ENCODE measurements at regions not wholly inside any gene's neighbourhood (a gene's known extent, or its start where the extent isn't known, plus 50 kb on each side); places are given as distances from the start of the nearest gene placed in this dataset.
"Not testable (repeated sequence)": the region's sequence is repeated elsewhere in the genome, so short reads cannot be mapped to it uniquely, and the experiment has no call there.

DNA sequence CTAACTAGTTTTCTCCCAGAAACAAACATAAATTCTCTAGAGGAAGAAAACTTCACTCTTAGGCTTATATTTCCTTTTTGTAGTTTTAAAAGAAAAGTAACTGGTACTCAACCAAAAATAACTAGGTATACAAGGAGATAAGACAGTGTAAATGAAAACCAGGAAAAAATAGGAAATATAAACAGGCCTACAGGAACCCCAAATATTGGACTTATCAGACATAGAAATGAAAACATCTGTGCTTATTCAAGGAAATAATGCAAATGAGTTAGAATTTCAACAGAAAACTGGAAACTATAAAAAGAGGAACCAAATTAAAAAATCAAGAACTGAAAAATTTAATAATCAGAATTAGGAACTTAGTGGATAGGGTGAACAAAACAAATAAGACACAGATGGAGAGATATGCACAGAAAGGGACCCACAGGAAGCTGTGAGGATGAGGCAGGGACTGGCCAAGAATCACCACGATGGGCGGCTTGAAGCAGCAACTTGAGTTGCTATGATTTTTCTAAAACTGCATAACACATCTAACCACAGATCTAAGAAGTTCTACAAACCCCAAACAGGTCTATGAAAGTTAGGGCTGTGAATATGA lies 67.5 kb upstream of the ACTRT2 start:
- H3K9me3 ChIP-seq (replicated peaks in 1 of 11): peaks cover 59 to 73% (median 66%) of the 10 kb centered on the region in 11 experiments
- H3K36me3 ChIP-seq: no peaks in the 10 kb centered on the region; a peak in 2 of 22 replicates
- H4K20me1 ChIP-seq: peaks cover 0 to 6% (median 0%) of the 10 kb centered on the region in 11 experiments; a peak in 2 of 22 replicates
- no peak overlapping the region for H3K4me3 ChIP-seq
- peak overlapping the region in 6 of 11 experiments; percentile 18 to 64 (median 40); a peak in 12 of 22 replicates for H3K4me2 ChIP-seq
- H3K4me1 ChIP-seq: peaks cover 16 to 78% (median 45%) of the 10 kb centered on the region in 10 experiments
- H3K27me3 ChIP-seq: peaks cover 1 to 11% (median 6%) of the 10 kb centered on the region in 11 experiments; a peak in 14 of 22 replicates
- H3K9ac ChIP-seq: no peak overlapping the region
- H3K27ac ChIP-seq: peak overlapping the region in 9 of 11 experiments; percentile 1 to 63 (median 42); a peak in 11 of 22 replicates
- TF ChIP-seq Cebpa-rat (IDR thresholded peaks at IDR 0.05): no peak

DNA sequence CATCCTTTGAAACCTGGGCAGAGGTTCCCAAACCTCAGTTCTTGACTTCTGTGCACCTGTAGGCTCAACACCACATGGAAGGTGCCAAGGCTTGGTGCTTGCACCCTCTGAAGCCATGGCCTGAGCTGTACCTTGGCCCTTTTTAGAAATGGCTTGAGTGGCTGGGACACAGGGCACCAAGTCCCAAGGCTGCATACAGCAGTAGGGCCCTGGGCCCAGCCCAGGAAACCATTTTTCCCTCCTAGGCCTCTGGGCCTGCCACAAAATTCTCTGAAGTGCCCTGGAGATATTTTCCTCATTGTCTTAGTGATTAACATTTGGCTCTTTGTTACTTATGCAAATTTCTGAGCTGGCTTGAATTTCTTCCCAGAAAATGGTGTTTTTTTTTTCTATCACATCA lies 65.6 kb upstream of the ACTRT2 start:
- peaks cover 0 to 7% (median 0%) of the 10 kb centered on the region in 11 experiments; a peak in 7 of 22 replicates for H3K27me3 ChIP-seq
- H3K9me3 ChIP-seq (replicated peaks in 1 of 11): peaks cover 66 to 86% (median 74%) of the 10 kb centered on the region in 11 experiments
- peaks cover 0 to 61% (median 28%) of the 10 kb centered on the region in 10 experiments; a peak in 16 of 20 replicates for H3K4me1 ChIP-seq
- no peaks in the 10 kb centered on the region; a peak in 1 of 22 replicates for H4K20me1 ChIP-seq
- H3K27ac ChIP-seq: peak overlapping the region in 1 of 11 experiments; percentile 24; a peak in 1 of 22 replicates
- TF ChIP-seq Cebpa-rat (IDR thresholded peaks at IDR 0.05): no peak
- H3K36me3 ChIP-seq: no peaks in the 10 kb centered on the region; a peak in 2 of 22 replicates
- no peak overlapping the region for H3K9ac ChIP-seq
- peak overlapping the region in 3 of 10 experiments; percentile 7 to 40 (median 18); a peak in 5 of 20 replicates for H3K4me3 ChIP-seq
- 0 out of 22 replicates have a peak overlapping the region, but pooled peaks of 1 of the 11 experiments have one; percentile 0 for H3K4me2 ChIP-seq

DNA sequence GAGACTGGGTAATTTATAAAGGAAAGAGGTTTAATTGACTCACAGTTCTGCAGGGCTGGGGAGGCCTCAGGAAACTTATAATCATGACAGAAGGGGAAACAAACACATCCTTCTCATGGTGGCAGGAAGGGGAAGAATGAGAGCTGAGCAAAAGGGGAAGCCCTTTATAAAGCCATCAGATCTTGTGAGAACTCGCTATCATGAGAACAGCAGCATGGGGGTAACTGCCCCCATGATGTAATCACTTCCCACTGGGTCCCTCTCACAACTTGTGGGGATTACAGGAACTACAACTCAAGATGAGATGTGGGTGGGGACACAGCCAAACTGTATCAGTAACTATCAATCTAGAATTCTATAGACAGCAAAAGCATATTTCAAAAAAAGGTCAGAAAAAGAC lies 64.7 kb upstream of the ACTRT2 start:
- H3K9me3 ChIP-seq (replicated peaks in 1 of 11): peaks cover 66 to 85% (median 74%) of the 10 kb centered on the region in 11 experiments
- peak overlapping the region in 1 of 11 experiments; percentile 26; a peak in 2 of 22 replicates for H3K4me2 ChIP-seq

DNA sequence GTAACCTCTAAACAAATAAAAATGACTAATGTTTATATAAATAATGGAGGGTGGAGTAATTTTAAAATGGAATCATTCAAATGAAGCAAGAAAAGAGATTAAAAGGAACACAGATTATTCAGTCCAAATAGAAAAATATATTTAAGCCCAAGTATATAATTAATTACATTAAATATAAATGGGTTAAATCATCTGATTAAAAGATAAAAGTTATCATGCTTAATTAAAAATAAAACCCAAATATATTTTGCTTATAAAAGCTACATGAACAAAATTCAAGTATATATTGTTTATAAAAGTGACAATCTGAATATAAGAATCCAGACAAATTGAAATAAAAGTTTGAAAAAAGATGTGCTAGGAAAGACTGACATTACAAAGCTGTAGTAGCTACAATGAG lies 63.9 kb upstream of the ACTRT2 start:
- Histone ChIP-seq H3K9ac (no peak overlapping the region), H4K20me1 (no peaks in the 10 kb centered on the region), H3K9me3 (replicated peaks in 1 of 11) (peaks cover 66 to 77% (median 71%) of the 10 kb centered on the region in 11 experiments), H3K4me3 (no peak overlapping the region), H3K4me2 (no peak overlapping the region), H3K36me3 (no peaks in the 10 kb centered on the region; a peak in 2 of 22 replicates), H3K27ac (no peak overlapping the region), H3K27me3 (peaks cover 0 to 10% (median 0%) of the 10 kb centered on the region in 11 experiments; a peak in 3 of 22 replicates), H3K4me1 (peaks cover 0 to 47% (median 18%) of the 10 kb centered on the region in 10 experiments; a peak in 12 of 20 replicates)
- TF ChIP-seq Cebpa-rat (IDR thresholded peaks at IDR 0.05): no peak

More for the DNA sequence above, 64.7 kb upstream of the ACTRT2 start:
- Histone ChIP-seq H4K20me1 (no peaks in the 10 kb centered on the region), H3K4me1 (peaks cover 0 to 55% (median 21%) of the 10 kb centered on the region in 10 experiments; a peak in 12 of 20 replicates), H3K27me3 (peaks cover 0 to 3% (median 0%) of the 10 kb centered on the region in 11 experiments; a peak in 4 of 22 replicates), H3K27ac (peak overlapping the region in 2 of 11 experiments; percentile 20 to 24; a peak in 3 of 22 replicates), H3K36me3 (no peaks in the 10 kb centered on the region; a peak in 2 of 22 replicates), H3K9ac (no peak overlapping the region), H3K4me3 (no peak overlapping the region)
- peak in 1 of 11 experiments; percentile 17; a peak in 1 of 22 replicates for TF ChIP-seq Cebpa-rat (IDR thresholded peaks at IDR 0.05)

DNA sequence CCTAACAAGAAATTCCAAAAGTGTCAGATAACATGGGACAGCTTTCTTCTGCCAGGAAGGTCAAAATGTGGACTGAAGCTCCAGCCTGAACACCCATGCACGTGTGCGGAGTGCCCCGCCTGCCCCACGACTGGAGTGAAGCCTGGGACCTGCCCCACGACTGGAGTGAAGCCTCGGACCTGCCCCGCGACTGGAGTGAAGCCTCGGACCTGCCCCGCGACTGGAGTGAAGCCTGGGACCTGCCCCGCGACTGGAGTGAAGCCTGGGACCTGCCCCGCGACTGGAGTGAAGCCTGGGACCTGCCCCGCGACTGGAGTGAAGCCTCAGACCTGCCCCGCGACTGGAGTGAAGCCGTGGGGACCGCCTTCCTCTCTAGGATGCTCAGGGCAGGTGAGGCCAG lies 61.4 kb upstream of the ACTRT2 start:
- not testable (repeated sequence) for H3K9ac ChIP-seq, H4K20me1 ChIP-seq, H3K4me2 ChIP-seq, H3K27ac ChIP-seq, H3K4me3 ChIP-seq, H3K36me3 ChIP-seq
- Histone ChIP-seq H3K9me3 (replicated peaks in 1 of 11) (peaks cover 41 to 52% (median 46%) of the 10 kb centered on the region in 11 experiments), H3K4me1 (peaks cover 0 to 21% (median under 1%) of the 10 kb centered on the region in 10 experiments; a peak in 8 of 20 replicates), H3K27me3 (peaks cover 0 to 23% (median 14%) of the 10 kb centered on the region in 11 experiments; a peak in 10 of 22 replicates)

DNA sequence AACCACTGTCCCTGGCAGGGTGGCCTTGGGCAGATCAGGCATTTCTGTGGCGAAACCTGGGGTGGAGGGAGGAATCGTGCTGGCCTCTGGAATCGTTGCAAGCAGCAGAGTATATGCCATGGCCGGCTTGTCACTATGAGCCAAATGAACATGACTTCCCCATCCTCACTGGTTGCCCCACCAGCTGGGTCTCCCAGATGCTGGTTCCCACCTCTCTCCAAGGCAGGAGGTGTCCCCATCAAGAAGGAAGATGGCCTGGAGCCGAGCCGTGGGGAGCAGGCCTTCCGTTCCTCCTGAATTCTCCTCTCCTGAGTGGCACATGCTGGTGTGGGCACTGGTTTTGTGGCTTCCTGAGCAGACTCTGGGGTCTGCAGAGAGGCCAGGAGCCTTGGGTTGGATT lies 60.2 kb upstream of the ACTRT2 start:
- peaks cover 0 to 23% (median 14%) of the 10 kb centered on the region in 11 experiments; a peak in 10 of 22 replicates for H3K27me3 ChIP-seq
- no peak for TF ChIP-seq Cebpa-rat (IDR thresholded peaks at IDR 0.05)
- H3K9me3 ChIP-seq (replicated peaks in 1 of 11): peaks cover 29 to 40% (median 34%) of the 10 kb centered on the region in 11 experiments
- no peaks in the 10 kb centered on the region; a peak in 1 of 22 replicates for H3K36me3 ChIP-seq
- H3K27ac ChIP-seq: no peak overlapping the region
- H4K20me1 ChIP-seq: no peaks in the 10 kb centered on the region; a peak in 1 of 22 replicates
- no peak overlapping the region for H3K9ac ChIP-seq
- peaks cover 0 to 9% (median 0%) of the 10 kb centered on the region in 10 experiments; a peak in 6 of 20 replicates for H3K4me1 ChIP-seq
- no peak overlapping the region for H3K4me2 ChIP-seq
- H3K4me3 ChIP-seq: no peak overlapping the region

DNA sequence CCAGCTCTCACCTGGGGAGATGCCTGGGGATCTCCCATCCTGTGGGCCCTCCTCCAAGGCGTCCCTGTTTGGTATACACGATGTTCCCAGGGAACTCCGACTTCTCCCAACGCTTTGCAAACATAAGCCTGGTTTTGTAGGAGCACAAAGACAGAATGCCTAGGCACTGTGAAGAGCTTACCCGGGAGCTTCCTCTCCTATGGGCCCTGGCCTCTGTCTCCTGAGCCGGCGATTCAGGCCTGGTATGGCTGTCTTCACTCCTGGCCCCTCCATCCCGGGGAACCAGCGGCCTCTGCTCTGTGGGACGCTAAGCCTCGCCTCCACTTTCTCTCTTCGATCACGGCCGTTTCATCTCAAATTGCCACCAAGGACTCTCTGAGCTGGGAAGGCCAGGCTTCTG lies 59.6 kb upstream of the ACTRT2 start:
- H4K20me1 ChIP-seq: no peaks in the 10 kb centered on the region; a peak in 1 of 22 replicates
- no peak overlapping the region for H3K4me2 ChIP-seq
- H3K27me3 ChIP-seq: peaks cover 0 to 28% (median 14%) of the 10 kb centered on the region in 11 experiments; a peak in 10 of 22 replicates
- no peak overlapping the region for H3K27ac ChIP-seq
- H3K9ac ChIP-seq: no peak overlapping the region
- H3K9me3 ChIP-seq (replicated peaks in 1 of 11): peaks cover 25 to 34% (median 28%) of the 10 kb centered on the region in 11 experiments
- H3K4me3 ChIP-seq: no peak overlapping the region
- H3K36me3 ChIP-seq: no peaks in the 10 kb centered on the region; a peak in 1 of 22 replicates
- peaks cover 0 to 5% (median 0%) of the 10 kb centered on the region in 10 experiments; a peak in 4 of 20 replicates for H3K4me1 ChIP-seq
- no peak for TF ChIP-seq Cebpa-rat (IDR thresholded peaks at IDR 0.05)

DNA sequence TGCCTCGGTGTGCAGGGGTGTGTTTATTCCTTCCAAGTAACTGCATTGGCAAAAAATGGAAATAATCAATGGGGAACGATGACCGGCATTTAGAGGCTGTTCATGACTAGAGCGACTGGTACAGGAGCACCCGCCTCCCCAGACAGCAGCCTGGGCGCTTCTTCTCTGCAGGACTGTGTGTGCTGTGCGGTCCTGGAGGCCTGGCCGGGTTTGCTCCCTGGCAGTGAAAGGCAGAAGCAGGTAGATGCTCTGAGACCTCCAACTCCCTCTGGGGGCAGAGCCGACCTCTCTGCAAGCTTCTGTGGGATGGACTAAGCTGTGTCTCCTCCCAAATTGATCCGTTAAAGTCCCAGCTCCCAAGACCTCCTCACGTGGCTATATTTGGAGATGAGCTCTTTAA lies 59.2 kb upstream of the ACTRT2 start:
- Histone ChIP-seq H4K20me1 (no peaks in the 10 kb centered on the region; a peak in 1 of 22 replicates), H3K4me2 (no peak overlapping the region), H3K4me3 (no peak overlapping the region), H3K4me1 (peaks cover 0 to under 1% (median 0%) of the 10 kb centered on the region in 10 experiments; a peak in 2 of 20 replicates), H3K36me3 (no peaks in the 10 kb centered on the region; a peak in 1 of 22 replicates), H3K9ac (no peak overlapping the region), H3K9me3 (replicated peaks in 1 of 11) (peaks cover 21 to 30% (median 24%) of the 10 kb centered on the region in 11 experiments), H3K27ac (no peak overlapping the region), H3K27me3 (peaks cover 0 to 32% (median 15%) of the 10 kb centered on the region in 11 experiments; a peak in 10 of 22 replicates)
- TF ChIP-seq Cebpa-rat (IDR thresholded peaks at IDR 0.05): no peak

DNA sequence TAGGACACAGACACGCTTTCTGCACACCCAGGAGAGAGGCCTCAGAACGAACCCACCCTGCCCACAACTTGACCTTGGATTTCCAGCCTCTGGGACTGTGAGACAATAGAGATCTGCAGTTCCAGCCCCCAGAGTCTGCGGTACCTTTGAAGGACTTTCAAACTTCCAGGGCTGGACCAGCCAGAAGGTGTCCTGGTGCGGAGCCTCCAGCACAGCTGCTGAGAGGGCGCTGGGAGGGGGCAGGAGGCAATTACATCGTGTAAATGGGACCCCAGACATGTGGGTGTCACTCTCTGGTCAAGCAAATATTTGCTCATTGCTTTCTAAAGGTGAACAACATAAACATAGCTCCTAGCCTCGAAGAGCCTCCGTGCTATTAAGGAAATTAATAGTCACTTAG lies 58.7 kb upstream of the ACTRT2 start:
- H3K4me3 ChIP-seq: no peak overlapping the region
- no peaks in the 10 kb centered on the region; a peak in 1 of 22 replicates for H3K36me3 ChIP-seq
- no peak overlapping the region for H3K9ac ChIP-seq
- H3K27ac ChIP-seq: no peak overlapping the region
- TF ChIP-seq Cebpa-rat (IDR thresholded peaks at IDR 0.05): no peak
- H3K4me1 ChIP-seq: no peaks in the 10 kb centered on the region
- peaks cover 17 to 25% (median 20%) of the 10 kb centered on the region in 11 experiments for H3K9me3 ChIP-seq (replicated peaks in 1 of 11)
- peaks cover 0 to 37% (median 15%) of the 10 kb centered on the region in 11 experiments; a peak in 10 of 22 replicates for H3K27me3 ChIP-seq
- no peak overlapping the region for H3K4me2 ChIP-seq
- no peaks in the 10 kb centered on the region; a peak in 1 of 22 replicates for H4K20me1 ChIP-seq

Measured in BLaER1 treated with 17β-estradiol and CSF1 and Interleukin-3, amounts not matched to agents 10 nM and 100 nM (cell line).